SK-N-SH (cell line): ENCODE measurements at regions not wholly inside any gene's neighbourhood (a gene's known extent, or its start where the extent isn't known, plus 50 kb on each side); places are given as distances from the start of the nearest gene placed in this dataset.

Experiments
- CTCF ChIA-PET: fragments of 300-600, 350-600 bp; formaldehyde crosslinking; extraction: SDS; loops from one replicate; lab custom pipeline; 2021; lab: Yijun Ruan, JAX
- POLR2A ChIA-PET: fragments of 350-600 bp; sonication (Branson Sonifier 250); formaldehyde crosslinking; extraction: SDS; loops from one replicate; lab custom pipeline; 2020; ENCODE audit warnings: antibody characterized with exemption, inconsistent platforms; lab: Yijun Ruan, JAX
- DNase-seq: peaks from one replicate; pipeline ENCODE4 v3.0.0; 2012
- H2AFZ ChIP-seq: fragments of 200-600 bp; sonication (generic); 2 replicates; pipeline ENCODE4 v1.8.1; 2016; ENCODE audit warnings: antibody characterized with exemption, mild to moderate bottlenecking, low read depth
- H3F3A ChIP-seq: fragments of 200-600 bp; sonication (generic); replicated peaks from 2 replicates; pipeline ENCODE3; 2016; ENCODE audit warnings: antibody characterized with exemption, mild to moderate bottlenecking; ENCODE audit not compliant: insufficient read depth
- H3K27ac ChIP-seq, 2 experiments: fragments of 200-500 bp in 1 of 2; fragments of 200-600 bp in 1 of 2; sonication (Bioruptor generic) in 1 of 2; sonication (generic), shearing (Covaris generic) in 1 of 2; 2 replicates each; pipeline versions ENCODE4 v1.5.1 to v1.6.1; 2014 to 2016; ENCODE audit warnings: low read depth in 2 of 2, inconsistent platforms in 1 of 2, low read length in 1 of 2, mild to moderate bottlenecking in 1 of 2, mixed read lengths in 1 of 2
- H3K27me3 ChIP-seq: fragments of 200-600 bp; sonication (generic), shearing (Covaris generic); 2 replicates; pipeline ENCODE4 v1.6.1; 2016; ENCODE audit warnings: mixed run types; ENCODE audit not compliant: insufficient read depth
- H3K36me3 ChIP-seq, 2 experiments: fragments of 200-500 bp in 1 of 2; fragments of 200-600 bp in 1 of 2; sonication (Bioruptor generic) in 1 of 2; sonication (generic) in 1 of 2; replicated peaks in 1 of 2; 2 replicates each; pipeline versions ENCODE3 to v1.5.1; 2014 to 2016; ENCODE audit warnings: low read length in 1 of 2, mild to moderate bottlenecking in 1 of 2; ENCODE audit not compliant: insufficient read depth in 2 of 2, control insufficient read depth in 1 of 2
- H3K4me1 ChIP-seq, 2 experiments: fragments of 200-500 bp in 1 of 2; fragments of 200-600 bp in 1 of 2; sonication (Bioruptor generic) in 1 of 2; sonication (generic), shearing (Covaris generic) in 1 of 2; 2 replicates each; pipeline versions ENCODE4 v1.5.1 to v1.6.1; 2014 to 2016; ENCODE audit warnings: low read depth in 1 of 2, low read length in 1 of 2, mixed run types in 1 of 2; ENCODE audit not compliant: insufficient read depth in 2 of 2, control insufficient read depth in 1 of 2
- H3K4me2 ChIP-seq: fragments of 200-600 bp; sonication (generic), shearing (Covaris generic); 2 replicates; pipeline ENCODE4 v1.6.1; 2017; ENCODE audit warnings: mixed run types
- H3K4me3 ChIP-seq, 2 experiments: fragments of 200-500 bp in 1 of 2; fragments of 200-600 bp in 1 of 2; sonication (Bioruptor generic) in 1 of 2; sonication (generic), shearing (Covaris generic) in 1 of 2; 2 replicates each; pipeline versions ENCODE4 v1.5.1 to v1.8.1; 2014 to 2016; ENCODE audit warnings: low read depth in 2 of 2, inconsistent platforms in 1 of 2, low read length in 1 of 2, mild to moderate bottlenecking in 1 of 2, mixed read lengths in 1 of 2, moderate library complexity in 1 of 2
- H3K79me2 ChIP-seq: fragments of 200-600 bp; sonication (generic); 2 replicates; pipeline ENCODE4 v1.8.1; 2017; ENCODE audit warnings: mild to moderate bottlenecking; ENCODE audit not compliant: insufficient read depth
- H3K9ac ChIP-seq: fragments of 200-600 bp; sonication (generic); 2 replicates; pipeline ENCODE4 v1.6.1; 2017; ENCODE audit warnings: mixed run types
- H3K9me2 ChIP-seq: fragments of 200-600 bp; sonication (generic); 2 replicates; pipeline ENCODE4 v1.6.1; 2017; ENCODE audit warnings: mixed run types
- H3K9me3 ChIP-seq: fragments of 200-600 bp; sonication (generic); 2 replicates; pipeline ENCODE4 v1.6.1; 2017; ENCODE audit warnings: mixed run types, mild to moderate bottlenecking, moderate library complexity
- H4K20me1 ChIP-seq: fragments of 200-600 bp; sonication (generic); 2 replicates; pipeline ENCODE4 v1.6.1; 2017; ENCODE audit warnings: mild to moderate bottlenecking, mixed run types; ENCODE audit not compliant: insufficient read depth
- FOXJ3 ChIP-seq: sonication (generic); formaldehyde crosslinking; IDR thresholded peaks from 2 replicates; pipeline ENCODE4 v1.5.1; 2020; ENCODE audit warnings: mild to moderate bottlenecking, missing genetic modification reagents
- FOXM1 ChIP-seq: IDR thresholded peaks from 2 replicates; pipeline ENCODE4 v1.4.0; 2012; ENCODE audit warnings: low read depth, mild to moderate bottlenecking
- GATA2 ChIP-seq: sonication (generic); formaldehyde crosslinking; IDR thresholded peaks from 2 replicates; pipeline ENCODE4 v1.5.0; 2020; ENCODE audit warnings: mild to moderate bottlenecking, missing genetic modification reagents
- IRF3 ChIP-seq: fragments of 150-350 bp; IDR thresholded peaks from 2 replicates; pipeline ENCODE4 v1.6.1; 2016; ENCODE audit warnings: mild to moderate bottlenecking, low read depth, low read length
- MXI1 ChIP-seq: IDR thresholded peaks from 2 replicates; pipeline ENCODE4 v1.6.1; 2012; ENCODE audit warnings: mild to moderate bottlenecking, low read depth, low read length, improper control_type of control experiment
- NRF1 ChIP-seq: IDR thresholded peaks from 2 replicates; pipeline ENCODE4 v1.6.1; 2012; ENCODE audit warnings: low read depth, mild to moderate bottlenecking, low read length
- RFX5 ChIP-seq: IDR thresholded peaks from 2 replicates; pipeline ENCODE4 v1.6.1; 2012; ENCODE audit warnings: mild to moderate bottlenecking, improper control_type of control experiment, low read length
- RXRA ChIP-seq: IDR thresholded peaks from 2 replicates; pipeline ENCODE4 v1.4.0; 2012; ENCODE audit warnings: low read depth, mild to moderate bottlenecking, borderline replicate concordance
- SIN3A ChIP-seq: IDR thresholded peaks from 2 replicates; pipeline ENCODE4 v1.6.1; 2012; ENCODE audit warnings: low read depth, mild to moderate bottlenecking, low read length, moderate library complexity, borderline replicate concordance
- TEAD4 ChIP-seq: IDR thresholded peaks from 2 replicates; pipeline ENCODE4 v1.4.0; 2012; ENCODE audit warnings: mild to moderate bottlenecking, borderline replicate concordance; ENCODE audit not compliant: insufficient read depth
- USF1 ChIP-seq: IDR thresholded peaks from 2 replicates; pipeline ENCODE4 v1.4.0; 2012; ENCODE audit warnings: low read depth, borderline replicate concordance
- YY1 ChIP-seq: IDR thresholded peaks from 2 replicates; pipeline ENCODE4 v1.4.0; 2012; ENCODE audit warnings: low read depth, mild to moderate bottlenecking
- WGBS: methylation state at CpG from one replicate; pipeline ENCODE4 v1.1.6; 2017; ENCODE audit warnings: low lambda C conversion rate; 5-methylcytosine and 5-hydroxymethylcytosine counted together
- TF ChIP-seq, protein P1 (sequence below): IDR thresholded peaks from 2 replicates; pipeline ENCODE4 v1.6.1; 2012; ENCODE audit warnings: mild to moderate bottlenecking, low read depth, low read length, moderate library complexity

DNA sequence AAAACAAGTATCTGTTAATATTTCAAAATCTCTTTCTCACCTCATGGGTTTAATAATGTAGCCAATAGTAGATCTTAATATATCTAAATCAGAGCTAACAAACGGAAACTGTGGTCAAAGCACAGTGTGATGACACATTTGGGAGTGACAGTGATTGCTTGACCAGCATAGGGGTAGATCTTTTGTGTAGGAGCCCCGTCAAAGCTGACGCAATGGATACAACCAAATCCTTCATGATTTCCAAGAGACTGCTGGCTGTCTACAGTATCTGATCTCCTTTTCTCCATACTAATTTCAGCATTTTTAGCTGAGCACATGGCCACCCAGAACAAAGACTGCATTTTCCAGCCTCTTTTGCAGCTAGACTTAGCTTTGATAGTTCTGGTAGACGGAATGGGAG, 299.3 kb upstream of the ECI2 start (continued):
- TF ChIP-seq, protein P1, sequence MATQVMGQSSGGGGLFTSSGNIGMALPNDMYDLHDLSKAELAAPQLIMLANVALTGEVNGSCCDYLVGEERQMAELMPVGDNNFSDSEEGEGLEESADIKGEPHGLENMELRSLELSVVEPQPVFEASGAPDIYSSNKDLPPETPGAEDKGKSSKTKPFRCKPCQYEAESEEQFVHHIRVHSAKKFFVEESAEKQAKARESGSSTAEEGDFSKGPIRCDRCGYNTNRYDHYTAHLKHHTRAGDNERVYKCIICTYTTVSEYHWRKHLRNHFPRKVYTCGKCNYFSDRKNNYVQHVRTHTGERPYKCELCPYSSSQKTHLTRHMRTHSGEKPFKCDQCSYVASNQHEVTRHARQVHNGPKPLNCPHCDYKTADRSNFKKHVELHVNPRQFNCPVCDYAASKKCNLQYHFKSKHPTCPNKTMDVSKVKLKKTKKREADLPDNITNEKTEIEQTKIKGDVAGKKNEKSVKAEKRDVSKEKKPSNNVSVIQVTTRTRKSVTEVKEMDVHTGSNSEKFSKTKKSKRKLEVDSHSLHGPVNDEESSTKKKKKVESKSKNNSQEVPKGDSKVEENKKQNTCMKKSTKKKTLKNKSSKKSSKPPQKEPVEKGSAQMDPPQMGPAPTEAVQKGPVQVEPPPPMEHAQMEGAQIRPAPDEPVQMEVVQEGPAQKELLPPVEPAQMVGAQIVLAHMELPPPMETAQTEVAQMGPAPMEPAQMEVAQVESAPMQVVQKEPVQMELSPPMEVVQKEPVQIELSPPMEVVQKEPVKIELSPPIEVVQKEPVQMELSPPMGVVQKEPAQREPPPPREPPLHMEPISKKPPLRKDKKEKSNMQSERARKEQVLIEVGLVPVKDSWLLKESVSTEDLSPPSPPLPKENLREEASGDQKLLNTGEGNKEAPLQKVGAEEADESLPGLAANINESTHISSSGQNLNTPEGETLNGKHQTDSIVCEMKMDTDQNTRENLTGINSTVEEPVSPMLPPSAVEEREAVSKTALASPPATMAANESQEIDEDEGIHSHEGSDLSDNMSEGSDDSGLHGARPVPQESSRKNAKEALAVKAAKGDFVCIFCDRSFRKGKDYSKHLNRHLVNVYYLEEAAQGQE, result no peak
- TF ChIP-seq NRF1, result no peak

DNA sequence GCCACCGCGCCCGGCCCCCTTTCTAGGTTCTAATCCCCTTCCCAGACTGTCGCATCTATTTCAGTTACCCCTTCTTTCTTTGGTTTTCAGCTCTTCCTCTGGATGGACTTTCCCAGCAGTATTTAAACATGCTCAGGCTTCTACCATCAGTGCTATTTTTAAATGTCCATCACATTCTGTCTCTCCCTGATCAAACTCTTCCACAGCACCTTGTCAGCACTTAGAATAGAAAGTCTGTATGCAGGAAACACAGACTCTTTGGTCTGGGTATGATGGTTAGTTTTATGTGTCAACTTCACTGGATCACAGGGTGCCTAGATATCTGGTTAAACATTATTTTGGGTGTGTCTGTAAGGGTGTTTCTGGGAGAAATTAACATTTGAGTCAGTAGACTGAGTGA, 297.8 kb upstream of the ECI2 start:
- DNase-seq, result no peak
- CTCF ChIA-PET, result interaction anchor here (0.6 kb wide), 1 partner anchor 24 kb away, joined by 3 read pairs; no protein-coding TSS in a partner anchor
- Histone ChIP-seq H2AFZ (no peak overlapping the region), H3F3A (no peaks in the 10 kb centered on the region), H4K20me1 (no peaks in the 10 kb centered on the region), H3K4me2 (no peak overlapping the region), H3K9me2 (no peaks in the 10 kb centered on the region), H3K36me3 (no peaks in the 10 kb centered on the region), H3K4me1 (no peaks in the 10 kb centered on the region), H3K27me3 (no peaks in the 10 kb centered on the region; the same call in 1 of the 2 replicates), H3K4me3 (no peak overlapping the region), H3K9ac (no peak overlapping the region), H3K27ac (no peak overlapping the region), H3K79me2 (no peaks in the 10 kb centered on the region), H3K9me3 (no peaks in the 10 kb centered on the region)
- POLR2A ChIA-PET, result no interaction called here
- TF ChIP-seq MXI1 (no peak), FOXJ3 (CRISPR knock-in tag) (no peak), USF1 (no peak), YY1 (no peak), TEAD4 (no peak), IRF3 (no peak), FOXM1 (no peak), GATA2 (no peak), SIN3A (no peak), RFX5 (no peak), RXRA (no peak)
- TF ChIP-seq, all 33 proteins: peak for 0
- WGBS, result 15% methylated on average over 4 of the region's 4 CpGs
